Caco-2 (cell line): ENCODE measurements at regions not wholly inside any gene's neighbourhood (a gene's known extent, or its start where the extent isn't known, plus 50 kb on each side); places are given as distances from the start of the nearest gene placed in this dataset.

Source experiments
- BruUV-seq: library from RNA; stranded (reverse); fragments of 400-500 nt; replicated peaks from 2 replicates; lab custom pipeline; 2021; lab: Mats Ljungman, UMichigan
- CTCF ChIA-PET: fragments of 300-600 bp; sonication (Branson Sonifier 250); formaldehyde crosslinking; loops from one replicate; lab custom pipeline; 2022; ENCODE audit warnings: antibody characterized with exemption; lab: Charles Lee
- POLR2A ChIA-PET: fragments of 300-600 bp; sonication (Branson Sonifier 250); formaldehyde crosslinking; loops from one replicate; lab custom pipeline; 2022; ENCODE audit warnings: antibody characterized with exemption; lab: Charles Lee
- DNase-seq, 2 experiments: peaks; one replicate each; pipeline versions ENCODE4 v3.0.0 to v3.0.0-alpha.2; 2020 to 2022
- H3K27me3 ChIP-seq: replicated peaks from 2 replicates; pipeline ENCODE4 v1.6.0; 2011; ENCODE audit warnings: low read length; ENCODE audit not compliant: control insufficient read depth, insufficient read depth
- H3K36me3 ChIP-seq: 2 replicates; pipeline ENCODE4 v1.5.1; 2011; ENCODE audit warnings: low read length; ENCODE audit not compliant: control insufficient read depth, insufficient read depth
- H3K4me1 ChIP-seq: fragments of 250-450 bp; sonication (Bioruptor Pico); 2 replicates; pipeline ENCODE4 v1.5.1; 2020; ENCODE audit warnings: mild to moderate bottlenecking
- H3K4me3 ChIP-seq: 2 replicates; pipeline ENCODE4 v1.5.1; 2011; ENCODE audit warnings: low read depth, mild to moderate bottlenecking, control low read depth, low read length
- H3K9me3 ChIP-seq: fragments of 250-450 bp; sonication (Bioruptor Pico); 2 replicates; pipeline ENCODE4 v1.5.1; 2020; ENCODE audit warnings: mild to moderate bottlenecking, moderate library complexity
- H3K27ac Mint-ChIP-seq: one replicate; pipeline ENCODE4 v1.8.0; 2022; ENCODE audit warnings: mixed read lengths; ENCODE audit not compliant: unreplicated experiment
- H3K27me3 Mint-ChIP-seq: one replicate; pipeline ENCODE4 v1.8.0; 2022; ENCODE audit warnings: mixed read lengths; ENCODE audit not compliant: insufficient read depth, unreplicated experiment
- H3K36me3 Mint-ChIP-seq: one replicate; pipeline ENCODE4 v1.8.0; 2022; ENCODE audit warnings: mild to moderate bottlenecking, mixed read lengths; ENCODE audit not compliant: insufficient read depth, unreplicated experiment
- H3K4me1 Mint-ChIP-seq: one replicate; pipeline ENCODE4 v1.8.0; 2022; ENCODE audit warnings: low read depth, mixed read lengths; ENCODE audit not compliant: unreplicated experiment
- H3K4me3 Mint-ChIP-seq: one replicate; pipeline ENCODE4 v1.8.0; 2022; ENCODE audit warnings: mild to moderate bottlenecking, moderate library complexity, mixed read lengths; ENCODE audit not compliant: unreplicated experiment
- H3K9me3 Mint-ChIP-seq: one replicate; pipeline ENCODE4 v1.8.0; 2022; ENCODE audit warnings: mixed read lengths; ENCODE audit not compliant: unreplicated experiment
- CTCF ChIP-seq, 2 experiments: fragments of 200-600 bp in 1 of 2; IDR thresholded peaks; 1 replicate in 1 of 2; 2 replicates in 1 of 2; pipeline versions ENCODE4 v1.5.1 to v1.8.0; 2011 to 2022; ENCODE audit warnings: antibody characterized with exemption in 1 of 2, control low read depth in 1 of 2, inconsistent platforms in 1 of 2, low read depth in 1 of 2, low read length in 1 of 2, mild to moderate bottlenecking in 1 of 2, moderate library complexity in 1 of 2; ENCODE audit not compliant: insufficient read depth in 1 of 2, severe bottlenecking in 1 of 2, unreplicated experiment in 1 of 2
- intact Hi-C: fragments of 100-400 bp; cut with micrococcal nuclease; formaldehyde crosslinking; loops from one replicate; pipeline ENCODE4 v1.10.0; 2022; ENCODE audit not compliant: unreplicated experiment

GRCh38 chr12:78403136-78403535 lies 461.4 kb upstream of the SYT1 start:
- H3K4me3 ChIP-seq = no peak overlapping the region
- Mint-ChIP-seq H3K27me3 (peaks cover 4% of the 10 kb centered on the region), H3K27ac (no peak overlapping the region), H3K4me1 (no peaks in the 10 kb centered on the region), H3K9me3 (no peaks in the 10 kb centered on the region), H3K4me3 (no peak overlapping the region), H3K36me3 (no peaks in the 10 kb centered on the region)
- ChIA-PET CTCF (no interaction called here), POLR2A (no interaction called here)
- H3K4me1 ChIP-seq = no peaks in the 10 kb centered on the region
- no peaks in the 10 kb centered on the region for H3K36me3 ChIP-seq
- no peak for TF ChIP-seq CTCF (IDR thresholded peaks at IDR 0.05; ENCODE audit: insufficient read depth in 1 of 2, low read depth in 1 of 2, low read length in 1 of 2, severe bottlenecking in 1 of 2, unreplicated experiment in 1 of 2)
- intact Hi-C loops = no loop called here
- no peaks in the 10 kb centered on the region for H3K27me3 ChIP-seq
- DNase-seq = no peak
- BruUV-seq = no TSS peak
- H3K9me3 ChIP-seq = no peaks in the 10 kb centered on the region

- no peak for TF ChIP-seq CTCF (IDR thresholded peaks at IDR 0.05; ENCODE audit: insufficient read depth in 1 of 2, low read depth in 1 of 2, low read length in 1 of 2, severe bottlenecking in 1 of 2, unreplicated experiment in 1 of 2)
- H3K4me3 Mint-ChIP-seq = no peak overlapping the region
- no peaks in the 10 kb centered on the region for H3K4me1 Mint-ChIP-seq
- no peak for DNase-seq
- CTCF ChIA-PET = interaction anchor here (0.7 kb wide), 1 partner anchor 11 kb away, joined by 3 read pairs; no protein-coding TSS in a partner anchor
- no peaks in the 10 kb centered on the region for H3K4me1 ChIP-seq
- POLR2A ChIA-PET = no interaction called here
- H3K27me3 Mint-ChIP-seq = no peaks in the 10 kb centered on the region
- H3K9me3 Mint-ChIP-seq = no peaks in the 10 kb centered on the region
- no peaks in the 10 kb centered on the region for H3K9me3 ChIP-seq
- H3K27me3 ChIP-seq = no peaks in the 10 kb centered on the region
- no peaks in the 10 kb centered on the region for H3K36me3 Mint-ChIP-seq
- no TSS peak for BruUV-seq
- no peak overlapping the region for H3K27ac Mint-ChIP-seq
- H3K36me3 ChIP-seq = no peaks in the 10 kb centered on the region
- no peak overlapping the region for H3K4me3 ChIP-seq
- intact Hi-C loops = no loop called here
These were observed 460.9 kb upstream of the SYT1 start for GRCh38 chr12:78403681-78404080.

GRCh38 chr12:78406213-78406612 lies 458.4 kb upstream of the SYT1 start:
- H3K9me3 Mint-ChIP-seq = no peaks in the 10 kb centered on the region

More at GRCh38 chr12:78406213-78406612, 458.4 kb upstream of the SYT1 start:
- intact Hi-C loops = no loop called here
- Histone ChIP-seq H3K27me3 (no peaks in the 10 kb centered on the region), H3K36me3 (no peaks in the 10 kb centered on the region), H3K9me3 (no peaks in the 10 kb centered on the region), H3K4me3 (no peak overlapping the region), H3K4me1 (no peaks in the 10 kb centered on the region)
- CTCF ChIA-PET = no interaction called here
- no peaks in the 10 kb centered on the region for H3K36me3 Mint-ChIP-seq
- no peak for TF ChIP-seq CTCF (IDR thresholded peaks at IDR 0.05; ENCODE audit: insufficient read depth in 1 of 2, low read depth in 1 of 2, low read length in 1 of 2, severe bottlenecking in 1 of 2, unreplicated experiment in 1 of 2)
- no TSS peak for BruUV-seq
- no peaks in the 10 kb centered on the region for H3K27me3 Mint-ChIP-seq
- H3K27ac Mint-ChIP-seq = no peak overlapping the region
- DNase-seq = no peak
- H3K4me1 Mint-ChIP-seq = no peaks in the 10 kb centered on the region
- no peak overlapping the region for H3K4me3 Mint-ChIP-seq
- POLR2A ChIA-PET = no interaction called here
